HFF-Myc (cell line): ENCODE measurements at regions not wholly inside any gene's neighbourhood (a gene's known extent, or its start where the extent isn't known, plus 50 kb on each side); places are given as distances from the start of the nearest gene placed in this dataset.

ENCODE experiments used
- DNase-seq: peaks from one replicate; pipeline ENCODE4 v3.0.0-alpha.2; 2011; ENCODE audit warnings: low read depth; ENCODE audit errors: extremely low read depth
- H3K4me3 ChIP-seq: replicated peaks from 2 replicates; pipeline ENCODE4 v1.5.1; 2011; ENCODE audit warnings: low read depth, mild to moderate bottlenecking, control low read depth, low read length
- TF ChIP-seq, protein P1 (sequence below): IDR thresholded peaks from 2 replicates; pipeline ENCODE4 v1.5.1; 2012; ENCODE audit warnings: mild to moderate bottlenecking, low read depth, low read length, control low read depth; ENCODE audit errors: missing control alignments

DNA sequence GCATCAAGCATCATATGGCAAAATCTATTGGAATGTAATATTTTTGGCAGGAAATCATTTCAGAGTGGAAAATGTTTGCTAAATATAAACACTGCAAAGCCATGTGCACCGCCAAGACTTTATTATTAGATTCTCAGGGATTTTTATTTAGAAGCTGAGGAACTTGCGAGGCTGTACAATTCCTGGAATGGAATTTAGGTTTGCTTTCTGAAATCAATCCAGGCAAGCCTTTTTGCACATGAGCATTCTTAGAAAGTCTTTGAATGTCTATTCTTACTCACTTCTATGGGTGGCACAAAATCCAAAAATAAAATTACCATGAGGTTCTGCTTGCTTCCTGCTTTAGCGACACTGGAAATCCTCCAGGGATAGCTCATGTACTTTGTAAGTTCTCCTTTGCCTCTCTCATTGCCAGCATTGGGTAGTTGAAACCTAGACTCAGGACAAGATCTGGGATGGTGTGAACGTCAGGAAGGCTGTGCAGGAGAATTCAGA, 71.5 kb upstream of the PALM2AKAP2 start:
- DNase-seq = no peak

DNA sequence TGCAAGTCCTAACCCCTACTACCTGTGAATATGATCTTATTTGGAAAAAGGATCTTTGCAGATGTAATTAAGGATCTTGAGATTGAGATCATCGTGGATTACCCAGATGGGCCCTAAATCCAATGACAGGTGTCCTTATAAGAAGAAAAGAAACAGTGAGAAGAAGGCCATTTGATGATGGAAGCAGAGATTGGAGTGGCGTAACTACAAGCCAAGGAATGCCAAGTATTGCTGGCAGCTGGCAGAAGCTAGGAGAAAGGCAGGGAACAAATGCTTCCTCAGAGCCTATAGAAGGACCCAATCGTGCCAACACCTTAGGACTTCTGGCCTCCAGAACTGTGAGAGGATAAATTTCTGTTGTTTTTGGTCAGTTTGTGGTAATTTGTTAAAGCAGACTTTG, 70.1 kb upstream of the PALM2AKAP2 start:
- H3K4me3 ChIP-seq = no peak overlapping the region
- TF ChIP-seq, protein P1, sequence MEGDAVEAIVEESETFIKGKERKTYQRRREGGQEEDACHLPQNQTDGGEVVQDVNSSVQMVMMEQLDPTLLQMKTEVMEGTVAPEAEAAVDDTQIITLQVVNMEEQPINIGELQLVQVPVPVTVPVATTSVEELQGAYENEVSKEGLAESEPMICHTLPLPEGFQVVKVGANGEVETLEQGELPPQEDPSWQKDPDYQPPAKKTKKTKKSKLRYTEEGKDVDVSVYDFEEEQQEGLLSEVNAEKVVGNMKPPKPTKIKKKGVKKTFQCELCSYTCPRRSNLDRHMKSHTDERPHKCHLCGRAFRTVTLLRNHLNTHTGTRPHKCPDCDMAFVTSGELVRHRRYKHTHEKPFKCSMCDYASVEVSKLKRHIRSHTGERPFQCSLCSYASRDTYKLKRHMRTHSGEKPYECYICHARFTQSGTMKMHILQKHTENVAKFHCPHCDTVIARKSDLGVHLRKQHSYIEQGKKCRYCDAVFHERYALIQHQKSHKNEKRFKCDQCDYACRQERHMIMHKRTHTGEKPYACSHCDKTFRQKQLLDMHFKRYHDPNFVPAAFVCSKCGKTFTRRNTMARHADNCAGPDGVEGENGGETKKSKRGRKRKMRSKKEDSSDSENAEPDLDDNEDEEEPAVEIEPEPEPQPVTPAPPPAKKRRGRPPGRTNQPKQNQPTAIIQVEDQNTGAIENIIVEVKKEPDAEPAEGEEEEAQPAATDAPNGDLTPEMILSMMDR = no peak
- DNase-seq = no peak

More for the DNA sequence above, 71.5 kb upstream of the PALM2AKAP2 start:
- TF ChIP-seq, protein P1 = no peak
- H3K4me3 ChIP-seq = no peak overlapping the region

DNA sequence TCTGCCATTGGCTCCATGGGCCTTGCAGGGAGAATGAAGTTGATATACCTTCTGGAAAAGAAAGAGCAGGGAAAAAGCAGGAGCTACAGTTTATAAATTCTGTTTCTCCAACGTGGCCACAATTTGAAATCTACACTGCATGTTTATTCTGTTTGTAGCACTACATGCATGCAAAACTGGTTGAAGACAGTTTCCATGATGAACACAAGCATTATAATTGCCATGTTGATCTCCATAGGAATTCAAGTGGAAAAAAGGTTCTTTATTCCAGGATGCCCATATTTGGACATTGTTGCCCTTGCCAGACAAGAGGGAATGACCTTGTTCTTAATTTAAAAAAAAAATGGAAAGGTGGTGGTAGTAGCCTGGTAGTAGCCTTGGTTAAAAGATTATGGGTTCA, 69.2 kb upstream of the PALM2AKAP2 start:
- TF ChIP-seq, protein P1 = no peak
- H3K4me3 ChIP-seq = no peak overlapping the region
- DNase-seq = no peak

DNA sequence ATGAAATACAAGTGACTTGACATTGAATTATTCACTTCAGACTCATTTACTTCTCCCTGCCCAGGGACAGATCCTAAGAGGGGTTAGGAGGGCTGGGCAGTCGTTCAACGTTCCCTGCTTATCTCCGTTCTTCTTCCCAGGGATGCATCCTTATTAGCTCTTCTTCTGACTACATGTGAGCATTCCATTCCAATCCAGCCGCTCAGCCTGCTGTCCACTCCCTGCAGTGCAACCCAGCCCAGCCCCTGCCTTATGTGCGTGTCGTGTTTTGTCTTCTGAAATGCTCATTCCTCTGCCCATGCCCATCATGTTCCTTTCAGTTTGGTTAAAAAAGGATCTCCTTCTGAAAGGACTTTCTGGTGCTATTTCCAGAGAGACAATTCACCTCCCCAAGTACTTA, 64.7 kb upstream of the PALM2AKAP2 start:
- no peak overlapping the region for H3K4me3 ChIP-seq
- TF ChIP-seq, protein P1 = no peak
- no peak for DNase-seq

DNA sequence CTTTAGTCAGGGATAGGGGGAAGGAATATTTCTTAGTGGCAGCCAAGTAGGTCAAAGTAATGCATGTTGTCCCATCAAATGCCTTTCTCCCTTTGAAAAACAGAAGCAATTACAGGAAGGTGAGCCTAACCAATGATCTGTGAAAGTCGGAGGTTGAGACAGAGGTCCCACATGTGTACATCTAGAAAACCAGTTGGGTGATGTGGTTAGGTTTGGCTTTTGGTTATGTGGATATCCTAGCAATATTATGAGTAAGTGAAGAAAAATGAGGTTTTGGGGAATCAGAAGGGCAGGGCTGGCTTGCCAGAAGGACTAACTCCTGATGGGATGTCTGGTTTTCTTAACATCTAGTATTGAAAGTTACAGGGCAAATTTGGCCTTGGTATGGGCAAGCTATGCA, 63.4 kb upstream of the PALM2AKAP2 start:
- H3K4me3 ChIP-seq = no peak overlapping the region
- TF ChIP-seq, protein P1 = no peak
- DNase-seq = no peak

DNA sequence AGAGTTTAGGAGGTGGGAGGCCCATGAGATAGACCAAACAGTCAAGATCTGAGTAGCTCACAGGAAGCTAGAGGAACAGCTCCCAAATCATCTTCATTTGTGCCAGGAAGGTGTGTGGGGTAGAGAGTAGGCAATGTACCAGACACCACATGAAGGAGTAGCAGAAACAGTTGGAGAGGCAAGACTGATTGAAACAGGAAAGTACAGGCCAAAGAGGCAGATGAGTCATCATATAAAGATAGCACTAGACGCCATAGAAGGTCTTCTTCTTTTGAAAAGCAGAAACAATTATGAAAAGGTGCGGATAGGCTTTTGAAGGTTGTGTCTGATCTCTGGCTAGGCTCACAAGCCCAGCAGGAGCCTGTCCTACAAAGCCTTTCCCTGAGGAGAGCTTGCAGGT, 62.7 kb upstream of the PALM2AKAP2 start:
- H3K4me3 ChIP-seq = no peak overlapping the region
- DNase-seq = no peak
- TF ChIP-seq, protein P1 = no peak

DNA sequence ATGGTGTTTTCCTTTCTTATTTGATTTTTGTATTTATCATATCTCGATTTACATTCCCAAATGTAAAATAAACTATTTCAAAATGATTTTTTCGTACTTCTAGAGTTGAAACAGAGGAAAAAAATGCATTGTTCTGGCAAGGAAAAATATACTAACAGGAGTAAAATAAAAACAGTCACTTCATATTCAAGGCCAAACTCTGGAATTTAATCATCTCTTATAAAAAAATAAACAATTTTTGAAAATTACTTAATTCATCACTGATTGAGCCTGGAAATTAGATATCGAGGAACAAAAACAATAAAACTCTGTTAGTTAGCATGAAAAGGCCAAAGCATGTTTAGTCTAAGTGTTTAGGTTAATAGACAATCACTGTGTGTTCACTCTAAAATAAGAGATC, 61.1 kb upstream of the PALM2AKAP2 start:
- TF ChIP-seq, protein P1 = no peak
- H3K4me3 ChIP-seq = no peak overlapping the region
- no peak for DNase-seq
